Liver (tissue), 8 donors: ENCODE measurements at regions not wholly inside any gene's neighbourhood (a gene's known extent, or its start where the extent isn't known, plus 50 kb on each side); places are given as distances from the start of the nearest gene placed in this dataset.

ENCODE experiments used
- DNase-seq: peaks from one replicate; pipeline ENCODE4 v3.0.0-alpha.2; 2017; ENCODE audit warnings: low spot score
- H3K27ac ChIP-seq, 2 donors: one replicate each; pipeline ENCODE4 v1.7.0; 2013; ENCODE audit warnings: inconsistent platforms in 2 of 2, low read length in 2 of 2, control low read depth in 1 of 2, low read depth in 1 of 2, mild to moderate bottlenecking in 1 of 2
- H3K27me3 ChIP-seq, 4 donors: one replicate each; pipeline versions ENCODE4 v1.6.1 to v1.7.0; 2013; ENCODE audit warnings: low read length in 3 of 4, inconsistent platforms in 1 of 4, mild to moderate bottlenecking in 1 of 4, moderate library complexity in 1 of 4; ENCODE audit not compliant: control insufficient read depth in 4 of 4, insufficient read depth in 4 of 4
- H3K36me3 ChIP-seq, 4 donors: one replicate each; pipeline versions ENCODE4 v1.6.1 to v1.7.0; 2013; ENCODE audit warnings: low read length in 3 of 4, mild to moderate bottlenecking in 3 of 4, low read depth in 1 of 4, moderate library complexity in 1 of 4; ENCODE audit not compliant: control insufficient read depth in 4 of 4, insufficient read depth in 3 of 4
- H3K4me1 ChIP-seq, 4 donors: one replicate each; pipeline versions ENCODE4 v1.6.1 to v1.7.0; 2013; ENCODE audit warnings: low read length in 3 of 4, mild to moderate bottlenecking in 3 of 4, moderate library complexity in 1 of 4; ENCODE audit not compliant: control insufficient read depth in 4 of 4, insufficient read depth in 4 of 4
- H3K4me3 ChIP-seq, 3 donors: one replicate each; pipeline versions ENCODE4 v1.6.1 to v1.7.0; 2013; ENCODE audit warnings: low read length in 3 of 3, control low read depth in 1 of 3, low read depth in 1 of 3, mild to moderate bottlenecking in 1 of 3
- H3K9ac ChIP-seq, 2 donors: one replicate each; pipeline ENCODE4 v1.7.0; 2013; ENCODE audit warnings: low read length in 2 of 2, mild to moderate bottlenecking in 2 of 2, moderate library complexity in 2 of 2, control low read depth in 1 of 2, low read depth in 1 of 2
- H3K9me3 ChIP-seq, 4 donors: one replicate each; pipeline versions ENCODE4 v1.6.1 to v1.7.0; 2013; ENCODE audit warnings: low read length in 3 of 4; ENCODE audit not compliant: control insufficient read depth in 4 of 4
- EGR1 ChIP-seq, 2 donors: IDR thresholded peaks; 2 replicates each; pipeline ENCODE4 v1.6.1; 2016 to 2018; ENCODE audit warnings: antibody characterized with exemption in 2 of 2, low read depth in 2 of 2
- FOXA1 ChIP-seq: IDR thresholded peaks from 2 replicates; pipeline ENCODE4 v1.6.1; 2016; ENCODE audit warnings: antibody characterized with exemption
- FOXA2 ChIP-seq: IDR thresholded peaks from 2 replicates; pipeline ENCODE4 v1.6.1; 2016; ENCODE audit warnings: antibody characterized with exemption
- GABPA ChIP-seq, 2 donors: IDR thresholded peaks in 1 of 2; conservative IDR thresholded peaks in 1 of 2; 2 replicates each; pipeline ENCODE4 v1.6.1; 2016; ENCODE audit warnings: antibody characterized with exemption in 2 of 2, mild to moderate bottlenecking in 1 of 2, moderate library complexity in 1 of 2
- HNF4A ChIP-seq, 2 donors: conservative IDR thresholded peaks; 2 replicates each; pipeline ENCODE4 v1.6.1; 2016; ENCODE audit warnings: antibody characterized with exemption in 2 of 2, mild to moderate bottlenecking in 2 of 2
- HNF4G ChIP-seq: IDR thresholded peaks from 2 replicates; pipeline ENCODE4 v1.6.1; 2016; ENCODE audit warnings: antibody characterized with exemption
- JUND ChIP-seq, 2 donors: IDR thresholded peaks; 2 replicates each; pipeline ENCODE4 v1.6.1; 2016; ENCODE audit warnings: antibody characterized with exemption in 2 of 2
- NR2F2 ChIP-seq: IDR thresholded peaks from 2 replicates; pipeline ENCODE4 v1.6.1; 2016; ENCODE audit warnings: antibody characterized with exemption
- RAD21 ChIP-seq, 2 donors: IDR thresholded peaks; 2 replicates each; pipeline ENCODE4 v1.6.1; 2016; ENCODE audit warnings: antibody characterized with exemption in 2 of 2, mild to moderate bottlenecking in 2 of 2
- RXRA ChIP-seq, 2 donors: IDR thresholded peaks; 2 replicates each; pipeline ENCODE4 v1.6.1; 2017 to 2018; ENCODE audit warnings: antibody characterized with exemption in 2 of 2, mild to moderate bottlenecking in 1 of 2
- TAF1 ChIP-seq: conservative IDR thresholded peaks from 2 replicates; pipeline ENCODE4 v1.6.1; 2016; ENCODE audit warnings: antibody characterized with exemption, mild to moderate bottlenecking
- YY1 ChIP-seq: IDR thresholded peaks from 2 replicates; pipeline ENCODE4 v1.6.1; 2016; ENCODE audit warnings: antibody characterized with exemption, mild to moderate bottlenecking
- WGBS: extraction: QIAGEN DNeasy Blood & Tissue Kit; methylation state at CpG from one replicate; pipeline ENCODE4 v1.1.7; 2013; 5-methylcytosine and 5-hydroxymethylcytosine counted together
- TF ChIP-seq, protein P1 (sequence below): IDR thresholded peaks from 2 replicates; pipeline ENCODE4 v1.6.1; 2016; ENCODE audit warnings: antibody characterized with exemption
- TF ChIP-seq, protein P2 (sequence below): IDR thresholded peaks from 2 replicates; pipeline ENCODE4 v1.6.1; 2016; ENCODE audit warnings: antibody characterized with exemption, mild to moderate bottlenecking
- TF ChIP-seq, protein P3 (sequence below): IDR thresholded peaks from 2 replicates; pipeline ENCODE4 v1.6.1; 2016; ENCODE audit warnings: antibody characterized with exemption
- TF ChIP-seq, protein P4 (sequence below): fragments of 150-350 bp; IDR thresholded peaks from 2 replicates; pipeline ENCODE4 v1.5.1; 2017; ENCODE audit warnings: improper control_type of control experiment, low read depth, low read length; ENCODE audit not compliant: missing input control
- TF ChIP-seq, protein P5 (sequence below): IDR thresholded peaks from 2 replicates; pipeline ENCODE4 v1.6.1; 2016; ENCODE audit warnings: antibody characterized with exemption
- donor health status: healthy.
- donor health status: healthy.
- donor health status: healthy.
- donor health status: healthy.
- donor health status: healthy.

DNA sequence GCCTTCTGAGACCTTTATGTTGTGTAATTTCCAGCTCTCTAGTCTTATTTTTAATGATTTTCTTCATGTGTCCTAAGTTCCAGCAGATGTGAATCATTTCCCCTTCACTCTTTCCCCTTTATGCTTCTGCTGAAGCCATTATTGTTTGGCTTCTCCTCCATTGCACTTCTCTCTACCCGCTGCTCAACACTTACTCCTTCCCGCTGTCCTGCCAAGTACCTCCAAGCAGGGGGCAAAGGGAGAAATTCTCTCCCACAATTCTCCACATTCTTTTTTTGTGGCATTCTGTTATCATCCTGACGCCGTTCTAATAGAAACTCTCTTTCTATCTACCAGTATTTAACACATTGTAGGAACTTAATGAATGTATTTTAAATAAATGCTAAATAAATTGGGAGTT lies 388.9 kb upstream of the TPK1 start:
- no peaks in the 10 kb centered on the region for H3K27me3 ChIP-seq
- TF ChIP-seq YY1 (no peak), HNF4G (no peak), GABPA (IDR thresholded peaks at IDR 0.05 in 1 of 2, conservative IDR thresholded peaks at IDR 0.05 in 1 of 2) (no peak), FOXA1 (no peak), NR2F2 (no peak), RAD21 (IDR thresholded peaks at IDR 0.05) (no peak), EGR1 (IDR thresholded peaks at IDR 0.05; ENCODE audit: low read depth in 2 of 2) (no peak)
- TF ChIP-seq, protein P1, sequence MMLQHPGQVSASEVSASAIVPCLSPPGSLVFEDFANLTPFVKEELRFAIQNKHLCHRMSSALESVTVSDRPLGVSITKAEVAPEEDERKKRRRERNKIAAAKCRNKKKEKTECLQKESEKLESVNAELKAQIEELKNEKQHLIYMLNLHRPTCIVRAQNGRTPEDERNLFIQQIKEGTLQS: no peak
- DNase-seq: no peak
- no peaks in the 10 kb centered on the region for H3K36me3 ChIP-seq
- WGBS: 34% methylated on average over 4 of the region's 4 CpGs
- H3K9ac ChIP-seq: no peak overlapping the region
- no peak overlapping the region for H3K4me3 ChIP-seq
- no peaks in the 10 kb centered on the region for H3K9me3 ChIP-seq
- H3K27ac ChIP-seq: no peak overlapping the region
- H3K4me1 ChIP-seq: no peaks in the 10 kb centered on the region

DNA sequence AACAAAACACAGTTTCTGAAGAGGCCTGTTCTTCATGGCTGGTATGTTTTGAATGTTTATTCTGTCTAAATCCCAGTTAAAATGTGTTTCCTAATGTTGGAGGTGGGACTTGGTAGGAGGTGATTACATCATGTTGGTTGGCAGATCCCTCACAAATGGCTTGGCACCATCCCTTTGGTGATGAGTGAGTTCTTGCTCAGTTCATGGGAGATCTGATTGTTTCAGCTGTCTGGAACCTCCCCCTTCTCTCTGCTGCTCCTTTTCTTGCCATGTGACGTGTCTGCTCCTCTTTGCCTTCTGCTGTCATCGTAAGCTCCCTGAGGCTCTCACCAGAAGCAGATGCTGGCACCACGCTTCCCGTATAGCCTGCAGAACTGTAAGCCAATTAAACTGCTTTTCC lies 383.6 kb upstream of the TPK1 start:
- no peaks in the 10 kb centered on the region for H3K36me3 ChIP-seq
- DNase-seq: no peak
- no peak for TF ChIP-seq YY1
- TF ChIP-seq JUND (IDR thresholded peaks at IDR 0.05): no peak
- TF ChIP-seq, protein P2, sequence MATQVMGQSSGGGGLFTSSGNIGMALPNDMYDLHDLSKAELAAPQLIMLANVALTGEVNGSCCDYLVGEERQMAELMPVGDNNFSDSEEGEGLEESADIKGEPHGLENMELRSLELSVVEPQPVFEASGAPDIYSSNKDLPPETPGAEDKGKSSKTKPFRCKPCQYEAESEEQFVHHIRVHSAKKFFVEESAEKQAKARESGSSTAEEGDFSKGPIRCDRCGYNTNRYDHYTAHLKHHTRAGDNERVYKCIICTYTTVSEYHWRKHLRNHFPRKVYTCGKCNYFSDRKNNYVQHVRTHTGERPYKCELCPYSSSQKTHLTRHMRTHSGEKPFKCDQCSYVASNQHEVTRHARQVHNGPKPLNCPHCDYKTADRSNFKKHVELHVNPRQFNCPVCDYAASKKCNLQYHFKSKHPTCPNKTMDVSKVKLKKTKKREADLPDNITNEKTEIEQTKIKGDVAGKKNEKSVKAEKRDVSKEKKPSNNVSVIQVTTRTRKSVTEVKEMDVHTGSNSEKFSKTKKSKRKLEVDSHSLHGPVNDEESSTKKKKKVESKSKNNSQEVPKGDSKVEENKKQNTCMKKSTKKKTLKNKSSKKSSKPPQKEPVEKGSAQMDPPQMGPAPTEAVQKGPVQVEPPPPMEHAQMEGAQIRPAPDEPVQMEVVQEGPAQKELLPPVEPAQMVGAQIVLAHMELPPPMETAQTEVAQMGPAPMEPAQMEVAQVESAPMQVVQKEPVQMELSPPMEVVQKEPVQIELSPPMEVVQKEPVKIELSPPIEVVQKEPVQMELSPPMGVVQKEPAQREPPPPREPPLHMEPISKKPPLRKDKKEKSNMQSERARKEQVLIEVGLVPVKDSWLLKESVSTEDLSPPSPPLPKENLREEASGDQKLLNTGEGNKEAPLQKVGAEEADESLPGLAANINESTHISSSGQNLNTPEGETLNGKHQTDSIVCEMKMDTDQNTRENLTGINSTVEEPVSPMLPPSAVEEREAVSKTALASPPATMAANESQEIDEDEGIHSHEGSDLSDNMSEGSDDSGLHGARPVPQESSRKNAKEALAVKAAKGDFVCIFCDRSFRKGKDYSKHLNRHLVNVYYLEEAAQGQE: no peak
- no peak for TF ChIP-seq GABPA (IDR thresholded peaks at IDR 0.05 in 1 of 2, conservative IDR thresholded peaks at IDR 0.05 in 1 of 2)
- TF ChIP-seq TAF1: no peak
- TF ChIP-seq, protein P3, sequence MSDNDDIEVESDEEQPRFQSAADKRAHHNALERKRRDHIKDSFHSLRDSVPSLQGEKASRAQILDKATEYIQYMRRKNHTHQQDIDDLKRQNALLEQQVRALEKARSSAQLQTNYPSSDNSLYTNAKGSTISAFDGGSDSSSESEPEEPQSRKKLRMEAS: no peak
- WGBS: 71% methylated on average over 4 of the region's 4 CpGs
- H3K9ac ChIP-seq: no peak overlapping the region
- H3K27me3 ChIP-seq: no peaks in the 10 kb centered on the region
- peaks cover 0 to 5% (median 2%) of the 10 kb centered on the region in 4 donors for H3K9me3 ChIP-seq
- no peak overlapping the region for H3K27ac ChIP-seq
- no peak overlapping the region for H3K4me3 ChIP-seq
- no peaks in the 10 kb centered on the region for H3K4me1 ChIP-seq

DNA sequence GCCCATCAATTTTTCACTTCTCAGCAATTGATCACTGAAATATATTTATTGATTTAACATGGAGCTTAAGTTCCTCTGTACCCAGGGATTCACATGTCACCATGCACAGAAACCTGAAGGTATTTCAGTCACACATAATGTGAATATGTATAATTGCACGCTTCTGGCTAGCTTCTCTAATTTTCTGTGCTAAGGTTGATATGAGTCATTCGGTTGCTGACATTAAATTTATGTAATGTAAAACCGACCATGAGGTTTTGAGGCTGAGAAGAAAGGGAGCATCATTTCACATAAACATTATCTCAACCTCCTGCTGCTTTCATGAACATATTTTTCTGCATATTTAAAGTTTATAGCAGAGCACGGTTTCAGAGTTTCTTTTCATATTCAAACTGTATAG lies 381.0 kb upstream of the TPK1 start:
- no peak overlapping the region for H3K4me3 ChIP-seq
- H3K27ac ChIP-seq: no peak overlapping the region
- H3K4me1 ChIP-seq: no peaks in the 10 kb centered on the region
- no peaks in the 10 kb centered on the region for H3K27me3 ChIP-seq
- H3K9ac ChIP-seq: no peak overlapping the region
- no peak for DNase-seq
- WGBS: 60% methylated on average over 4 of the region's 4 CpGs
- peaks cover 0 to 7% (median 2%) of the 10 kb centered on the region in 4 donors for H3K9me3 ChIP-seq
- no peaks in the 10 kb centered on the region for H3K36me3 ChIP-seq
- TF ChIP-seq RXRA (IDR thresholded peaks at IDR 0.05) (no peak), HNF4A (conservative IDR thresholded peaks at IDR 0.05) (no peak), GABPA (IDR thresholded peaks at IDR 0.05 in 1 of 2, conservative IDR thresholded peaks at IDR 0.05 in 1 of 2) (no peak), RAD21 (IDR thresholded peaks at IDR 0.05) (no peak), EGR1 (IDR thresholded peaks at IDR 0.05; ENCODE audit: low read depth in 2 of 2) (no peak), HNF4G (no peak), JUND (IDR thresholded peaks at IDR 0.05) (no peak), YY1 (no peak), TAF1 (no peak), FOXA2 (no peak)
- TF ChIP-seq, protein P1: no peak
- TF ChIP-seq, protein P3: no peak
- TF ChIP-seq, protein P4, sequence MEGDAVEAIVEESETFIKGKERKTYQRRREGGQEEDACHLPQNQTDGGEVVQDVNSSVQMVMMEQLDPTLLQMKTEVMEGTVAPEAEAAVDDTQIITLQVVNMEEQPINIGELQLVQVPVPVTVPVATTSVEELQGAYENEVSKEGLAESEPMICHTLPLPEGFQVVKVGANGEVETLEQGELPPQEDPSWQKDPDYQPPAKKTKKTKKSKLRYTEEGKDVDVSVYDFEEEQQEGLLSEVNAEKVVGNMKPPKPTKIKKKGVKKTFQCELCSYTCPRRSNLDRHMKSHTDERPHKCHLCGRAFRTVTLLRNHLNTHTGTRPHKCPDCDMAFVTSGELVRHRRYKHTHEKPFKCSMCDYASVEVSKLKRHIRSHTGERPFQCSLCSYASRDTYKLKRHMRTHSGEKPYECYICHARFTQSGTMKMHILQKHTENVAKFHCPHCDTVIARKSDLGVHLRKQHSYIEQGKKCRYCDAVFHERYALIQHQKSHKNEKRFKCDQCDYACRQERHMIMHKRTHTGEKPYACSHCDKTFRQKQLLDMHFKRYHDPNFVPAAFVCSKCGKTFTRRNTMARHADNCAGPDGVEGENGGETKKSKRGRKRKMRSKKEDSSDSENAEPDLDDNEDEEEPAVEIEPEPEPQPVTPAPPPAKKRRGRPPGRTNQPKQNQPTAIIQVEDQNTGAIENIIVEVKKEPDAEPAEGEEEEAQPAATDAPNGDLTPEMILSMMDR: no peak
- TF ChIP-seq, protein P5, sequence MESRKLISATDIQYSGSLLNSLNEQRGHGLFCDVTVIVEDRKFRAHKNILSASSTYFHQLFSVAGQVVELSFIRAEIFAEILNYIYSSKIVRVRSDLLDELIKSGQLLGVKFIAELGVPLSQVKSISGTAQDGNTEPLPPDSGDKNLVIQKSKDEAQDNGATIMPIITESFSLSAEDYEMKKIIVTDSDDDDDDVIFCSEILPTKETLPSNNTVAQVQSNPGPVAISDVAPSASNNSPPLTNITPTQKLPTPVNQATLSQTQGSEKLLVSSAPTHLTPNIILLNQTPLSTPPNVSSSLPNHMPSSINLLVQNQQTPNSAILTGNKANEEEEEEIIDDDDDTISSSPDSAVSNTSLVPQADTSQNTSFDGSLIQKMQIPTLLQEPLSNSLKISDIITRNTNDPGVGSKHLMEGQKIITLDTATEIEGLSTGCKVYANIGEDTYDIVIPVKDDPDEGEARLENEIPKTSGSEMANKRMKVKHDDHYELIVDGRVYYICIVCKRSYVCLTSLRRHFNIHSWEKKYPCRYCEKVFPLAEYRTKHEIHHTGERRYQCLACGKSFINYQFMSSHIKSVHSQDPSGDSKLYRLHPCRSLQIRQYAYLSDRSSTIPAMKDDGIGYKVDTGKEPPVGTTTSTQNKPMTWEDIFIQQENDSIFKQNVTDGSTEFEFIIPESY: no peak
